IPS-15b (cell line): ENCODE measurements at regions not wholly inside any gene's neighbourhood (a gene's known extent, or its start where the extent isn't known, plus 50 kb on each side); places are given as distances from the start of the nearest gene placed in this dataset.

Experiments used
- H3K27me3 ChIP-seq: one replicate; pipeline ENCODE4 v1.6.1; 2013; ENCODE audit warnings: low read length; ENCODE audit not compliant: control insufficient read depth, insufficient read depth
- H3K36me3 ChIP-seq: one replicate; pipeline ENCODE4 v1.6.1; 2013; ENCODE audit warnings: low read length; ENCODE audit not compliant: control insufficient read depth, insufficient read depth
- H3K4me1 ChIP-seq: one replicate; pipeline ENCODE4 v1.6.1; 2013; ENCODE audit warnings: mild to moderate bottlenecking, low read length; ENCODE audit not compliant: control insufficient read depth, insufficient read depth
- H3K4me3 ChIP-seq: one replicate; pipeline ENCODE4 v1.5.1; 2013; ENCODE audit warnings: low read depth, low read length
- H3K9ac ChIP-seq: one replicate; pipeline ENCODE4 v1.6.1; 2013; ENCODE audit warnings: low read depth, mild to moderate bottlenecking, low read length
- H3K9me3 ChIP-seq: one replicate; pipeline ENCODE4 v1.6.1; 2013; ENCODE audit warnings: mild to moderate bottlenecking, low read length; ENCODE audit not compliant: control insufficient read depth, insufficient read depth

GRCh38 chr12:98154850-98155249, 360.5 kb upstream of the TMPO start:
- no peak overlapping the region for H3K4me3 ChIP-seq
- no peaks in the 10 kb centered on the region for H3K9me3 ChIP-seq
- no peaks in the 10 kb centered on the region for H3K4me1 ChIP-seq
- H3K9ac ChIP-seq, result no peak overlapping the region
- H3K27me3 ChIP-seq, result no peaks in the 10 kb centered on the region
- H3K36me3 ChIP-seq, result no peaks in the 10 kb centered on the region

GRCh38 chr12:98156697-98157096, 358.7 kb upstream of the TMPO start:
- no peaks in the 10 kb centered on the region for H3K9me3 ChIP-seq
- no peaks in the 10 kb centered on the region for H3K4me1 ChIP-seq
- no peak overlapping the region for H3K4me3 ChIP-seq
- no peaks in the 10 kb centered on the region for H3K36me3 ChIP-seq
- H3K27me3 ChIP-seq, result no peaks in the 10 kb centered on the region
- H3K9ac ChIP-seq, result no peak overlapping the region

GRCh38 chr12:98162906-98163678, 352.3 kb upstream of the TMPO start:
- no peak overlapping the region for H3K4me3 ChIP-seq
- no peak overlapping the region for H3K9ac ChIP-seq
- no peaks in the 10 kb centered on the region for H3K27me3 ChIP-seq
- no peaks in the 10 kb centered on the region for H3K4me1 ChIP-seq
- no peaks in the 10 kb centered on the region for H3K9me3 ChIP-seq
- no peaks in the 10 kb centered on the region for H3K36me3 ChIP-seq

GRCh38 chr12:98172304-98172703, 343.1 kb upstream of the TMPO start:
- Histone ChIP-seq H3K36me3 (no peaks in the 10 kb centered on the region), H3K27me3 (no peaks in the 10 kb centered on the region), H3K4me1 (no peaks in the 10 kb centered on the region), H3K9me3 (no peaks in the 10 kb centered on the region), H3K4me3 (no peak overlapping the region), H3K9ac (no peak overlapping the region)

- Histone ChIP-seq H3K9me3 (no peaks in the 10 kb centered on the region), H3K4me3 (no peak overlapping the region), H3K4me1 (no peaks in the 10 kb centered on the region), H3K27me3 (no peaks in the 10 kb centered on the region), H3K36me3 (no peaks in the 10 kb centered on the region), H3K9ac (no peak overlapping the region)
Measured at GRCh38 chr12:98172801-98173200, 342.6 kb upstream of the TMPO start.

GRCh38 chr12:98173773-98174427, 341.5 kb upstream of the TMPO start:
- no peaks in the 10 kb centered on the region for H3K4me1 ChIP-seq
- no peaks in the 10 kb centered on the region for H3K36me3 ChIP-seq
- H3K9me3 ChIP-seq, result no peaks in the 10 kb centered on the region
- H3K9ac ChIP-seq, result no peak overlapping the region
- H3K27me3 ChIP-seq, result no peaks in the 10 kb centered on the region
- H3K4me3 ChIP-seq, result no peak overlapping the region

GRCh38 chr12:98174428-98174809, 341.0 kb upstream of the TMPO start:
- H3K9me3 ChIP-seq, result no peaks in the 10 kb centered on the region
- no peaks in the 10 kb centered on the region for H3K4me1 ChIP-seq
- H3K36me3 ChIP-seq, result no peaks in the 10 kb centered on the region
- H3K9ac ChIP-seq, result no peak overlapping the region
- H3K4me3 ChIP-seq, result no peak overlapping the region
- no peaks in the 10 kb centered on the region for H3K27me3 ChIP-seq

GRCh38 chr12:98178126-98178525, 337.3 kb upstream of the TMPO start:
- no peak overlapping the region for H3K9ac ChIP-seq
- no peaks in the 10 kb centered on the region for H3K4me1 ChIP-seq
- no peaks in the 10 kb centered on the region for H3K9me3 ChIP-seq
- no peaks in the 10 kb centered on the region for H3K27me3 ChIP-seq
- no peaks in the 10 kb centered on the region for H3K36me3 ChIP-seq
- H3K4me3 ChIP-seq, result no peak overlapping the region

GRCh38 chr12:98179151-98179550, 336.2 kb upstream of the TMPO start:
- no peak overlapping the region for H3K9ac ChIP-seq
- no peaks in the 10 kb centered on the region for H3K9me3 ChIP-seq
- H3K4me3 ChIP-seq, result no peak overlapping the region
- no peaks in the 10 kb centered on the region for H3K4me1 ChIP-seq
- no peaks in the 10 kb centered on the region for H3K27me3 ChIP-seq
- no peaks in the 10 kb centered on the region for H3K36me3 ChIP-seq

- Histone ChIP-seq H3K4me3 (no peak overlapping the region), H3K27me3 (no peaks in the 10 kb centered on the region), H3K4me1 (no peaks in the 10 kb centered on the region), H3K9me3 (no peaks in the 10 kb centered on the region), H3K36me3 (no peaks in the 10 kb centered on the region), H3K9ac (no peak overlapping the region)
Measured at GRCh38 chr12:98180603-98181002, 334.8 kb upstream of the TMPO start.

GRCh38 chr12:98182821-98183220, 332.6 kb upstream of the TMPO start:
- no peaks in the 10 kb centered on the region for H3K36me3 ChIP-seq
- H3K27me3 ChIP-seq, result no peaks in the 10 kb centered on the region
- H3K4me3 ChIP-seq, result no peak overlapping the region
- H3K4me1 ChIP-seq, result no peaks in the 10 kb centered on the region
- H3K9me3 ChIP-seq, result no peaks in the 10 kb centered on the region
- H3K9ac ChIP-seq, result no peak overlapping the region

GRCh38 chr12:98185606-98186005, 329.8 kb upstream of the TMPO start:
- Histone ChIP-seq H3K36me3 (no peaks in the 10 kb centered on the region), H3K4me3 (no peak overlapping the region), H3K4me1 (no peaks in the 10 kb centered on the region), H3K9me3 (no peaks in the 10 kb centered on the region), H3K27me3 (no peaks in the 10 kb centered on the region), H3K9ac (no peak overlapping the region)
